ENCODE measurements at regions not wholly inside any gene's neighbourhood (a gene's known extent, or its start where the extent isn't known, plus 50 kb on each side); places are given as distances from the start of the nearest gene placed in this dataset.

GRCh38 chr12:77679686-77680085, 151.0 kb upstream of the NAV3 start:
- DNase-seq (no peak), ATAC-seq (no peak)
- Mint-ChIP-seq H3K4me1 (no peaks in the 10 kb centered on the region), H3K9me3 (peaks cover 17% of the 10 kb centered on the region in 2 donors), H3K4me3 (no peak overlapping the region), H3K27ac (no peak overlapping the region), H3K36me3 (no peaks in the 10 kb centered on the region), H3K27me3 (ENCODE audit: low read depth in 2 of 2) (no peaks in the 10 kb centered on the region)
- no peaks in the 10 kb centered on the region for H3K9me3 ChIP-seq (ENCODE audit: control insufficient read depth, insufficient read depth, low read length)
- intact Hi-C loops (cut with micrococcal nuclease) = no loop called here
- no peak for TF ChIP-seq CTCF (IDR thresholded peaks at IDR 0.05)
- no peak overlapping the region for H3K4me3 ChIP-seq (ENCODE audit: low read length)
- 89% methylated on average over 8 of the region's 8 CpGs for WGBS (ENCODE audit: insufficient coverage)
- H3K4me1 ChIP-seq (ENCODE audit: control insufficient read depth, insufficient read depth, low read length) = no peaks in the 10 kb centered on the region
- H3K36me3 ChIP-seq (ENCODE audit: control insufficient read depth, insufficient read depth, low read length) = no peaks in the 10 kb centered on the region
- H3K27me3 ChIP-seq (ENCODE audit: control insufficient read depth, insufficient read depth, low read length) = no peaks in the 10 kb centered on the region
- H3K27ac ChIP-seq (ENCODE audit: low read length) = no peak overlapping the region

- Histone ChIP-seq H3K27ac (ENCODE audit: low read length) (no peak overlapping the region), H3K27me3 (ENCODE audit: control insufficient read depth, insufficient read depth, low read length) (no peaks in the 10 kb centered on the region), H3K4me3 (ENCODE audit: low read length) (no peak overlapping the region), H3K9me3 (ENCODE audit: control insufficient read depth, insufficient read depth, low read length) (no peaks in the 10 kb centered on the region), H3K36me3 (ENCODE audit: control insufficient read depth, insufficient read depth, low read length) (no peaks in the 10 kb centered on the region), H3K4me1 (ENCODE audit: control insufficient read depth, insufficient read depth, low read length) (no peaks in the 10 kb centered on the region)
- no peak overlapping the region for H3K4me3 Mint-ChIP-seq
- H3K4me1 Mint-ChIP-seq = no peaks in the 10 kb centered on the region
- intact Hi-C loops (cut with micrococcal nuclease) = no loop called here
- DNase-seq (no peak), ATAC-seq (no peak)
- no peak for TF ChIP-seq CTCF (IDR thresholded peaks at IDR 0.05)
- no peak overlapping the region for H3K27ac Mint-ChIP-seq
- peaks cover 15% of the 10 kb centered on the region in 2 donors for H3K9me3 Mint-ChIP-seq
- no CpG with 5 or more reads among the region's 1 CpG for WGBS (ENCODE audit: insufficient coverage)
- H3K27me3 Mint-ChIP-seq (ENCODE audit: low read depth in 2 of 2) = no peaks in the 10 kb centered on the region
- H3K36me3 Mint-ChIP-seq = no peaks in the 10 kb centered on the region
Measured at GRCh38 chr12:77678621-77679020, 152.1 kb upstream of the NAV3 start.

- Histone ChIP-seq H3K27me3 (ENCODE audit: control insufficient read depth, insufficient read depth, low read length) (no peaks in the 10 kb centered on the region), H3K4me1 (ENCODE audit: control insufficient read depth, insufficient read depth, low read length) (no peaks in the 10 kb centered on the region), H3K36me3 (ENCODE audit: control insufficient read depth, insufficient read depth, low read length) (no peaks in the 10 kb centered on the region), H3K4me3 (ENCODE audit: low read length) (no peak overlapping the region), H3K27ac (ENCODE audit: low read length) (no peak overlapping the region), H3K9me3 (ENCODE audit: control insufficient read depth, insufficient read depth, low read length) (no peaks in the 10 kb centered on the region)
- TF ChIP-seq CTCF (IDR thresholded peaks at IDR 0.05) = no peak
- Mint-ChIP-seq H3K36me3 (no peaks in the 10 kb centered on the region), H3K4me3 (no peak overlapping the region), H3K27me3 (ENCODE audit: low read depth in 2 of 2) (no peaks in the 10 kb centered on the region), H3K9me3 (peaks cover 4 to 11% of the 10 kb centered on the region in 2 donors), H3K4me1 (no peaks in the 10 kb centered on the region), H3K27ac (no peak overlapping the region)
- ATAC-seq (no peak), DNase-seq (no peak)
- 81% methylated on average over 6 of the region's 6 CpGs for WGBS (ENCODE audit: insufficient coverage)
- intact Hi-C loops (cut with micrococcal nuclease) = no loop called here
Measured at GRCh38 chr12:77667101-77667500, 163.6 kb upstream of the NAV3 start.

GRCh38 chr12:77648716-77649115, 182.0 kb upstream of the NAV3 start:
- no peak for TF ChIP-seq CTCF (IDR thresholded peaks at IDR 0.05)
- Mint-ChIP-seq H3K27me3 (ENCODE audit: low read depth in 2 of 2) (no peaks in the 10 kb centered on the region), H3K4me1 (no peaks in the 10 kb centered on the region), H3K4me3 (no peak overlapping the region), H3K27ac (no peak overlapping the region), H3K9me3 (peaks cover 2 to 8% of the 10 kb centered on the region in 2 donors), H3K36me3 (no peaks in the 10 kb centered on the region)
- H3K4me1 ChIP-seq (ENCODE audit: control insufficient read depth, insufficient read depth, low read length) = no peaks in the 10 kb centered on the region
- no peaks in the 10 kb centered on the region for H3K27me3 ChIP-seq (ENCODE audit: control insufficient read depth, insufficient read depth, low read length)
- no peaks in the 10 kb centered on the region for H3K36me3 ChIP-seq (ENCODE audit: control insufficient read depth, insufficient read depth, low read length)
- no peak overlapping the region for H3K27ac ChIP-seq (ENCODE audit: low read length)
- intact Hi-C loops (cut with micrococcal nuclease) = no loop called here
- DNase-seq (no peak), ATAC-seq (no peak)
- no peak overlapping the region for H3K4me3 ChIP-seq (ENCODE audit: low read length)
- no peaks in the 10 kb centered on the region for H3K9me3 ChIP-seq (ENCODE audit: control insufficient read depth, insufficient read depth, low read length)
